H9 (cell line): ENCODE measurements at regions not wholly inside any gene's neighbourhood (a gene's known extent, or its start where the extent isn't known, plus 50 kb on each side); places are given as distances from the start of the nearest gene placed in this dataset.
"Not testable (repeated sequence)": the region's sequence is repeated elsewhere in the genome, so short reads cannot be mapped to it uniquely, and the experiment has no call there.

ENCODE experiments used
- DNase-seq: peaks from one replicate; pipeline ENCODE4 v3.0.0-alpha.2; 2017
- H2AFZ ChIP-seq: one replicate; pipeline ENCODE4 v1.6.1; 2013; ENCODE audit warnings: mild to moderate bottlenecking, low read length, control low read depth, moderate library complexity
- H2AK5ac ChIP-seq: 2 replicates; pipeline ENCODE4 v1.6.1; 2013; ENCODE audit warnings: low read length, control low read depth, mixed read lengths; ENCODE audit not compliant: insufficient read length
- H2BK120ac ChIP-seq: one replicate; pipeline ENCODE4 v1.6.1; 2013; ENCODE audit warnings: low read depth, mild to moderate bottlenecking, low read length, control low read depth, inconsistent platforms; ENCODE audit not compliant: poor library complexity, severe bottlenecking
- H2BK12ac ChIP-seq: 2 replicates; pipeline ENCODE4 v1.6.1; 2013; ENCODE audit warnings: low read length, control low read depth, mixed read lengths, low read depth; ENCODE audit not compliant: insufficient read length
- H2BK15ac ChIP-seq: 2 replicates; pipeline ENCODE4 v1.6.1; 2013; ENCODE audit warnings: low read depth, low read length, control low read depth
- H2BK20ac ChIP-seq: one replicate; pipeline ENCODE4 v1.6.1; 2013; ENCODE audit warnings: low read depth, mild to moderate bottlenecking, low read length, control low read depth, inconsistent platforms; ENCODE audit not compliant: poor library complexity, severe bottlenecking
- H2BK5ac ChIP-seq: 2 replicates; pipeline ENCODE4 v1.6.1; 2013; ENCODE audit warnings: low read length, control low read depth, mixed read lengths; ENCODE audit not compliant: insufficient read length
- H3K14ac ChIP-seq: 2 replicates; pipeline ENCODE4 v1.6.1; 2013; ENCODE audit warnings: low read length, control low read depth; ENCODE audit not compliant: insufficient read depth
- H3K18ac ChIP-seq: 2 replicates; pipeline ENCODE4 v1.6.1; 2013; ENCODE audit warnings: low read depth, mild to moderate bottlenecking, mixed read lengths, low read length, control low read depth; ENCODE audit not compliant: insufficient read length
- H3K23ac ChIP-seq: 2 replicates; pipeline ENCODE4 v1.6.1; 2013; ENCODE audit warnings: low read length, control low read depth, mixed read lengths, low read depth; ENCODE audit not compliant: insufficient read length
- H3K23me2 ChIP-seq: 2 replicates; pipeline ENCODE4 v1.6.1; 2013; ENCODE audit warnings: low read depth, mild to moderate bottlenecking, mixed read lengths, low read length, control low read depth; ENCODE audit not compliant: insufficient read length, poor library complexity, severe bottlenecking
- H3K27ac ChIP-seq: 2 replicates; pipeline ENCODE4 v1.5.1; 2013; ENCODE audit warnings: low read length, control low read depth, mixed read lengths, low read depth; ENCODE audit not compliant: insufficient read length
- H3K27me3 ChIP-seq: 2 replicates; pipeline ENCODE4 v1.6.1; 2013; ENCODE audit warnings: low read length, control low read depth, inconsistent platforms; ENCODE audit not compliant: insufficient read depth
- H3K4ac ChIP-seq: 2 replicates; pipeline ENCODE4 v1.6.1; 2013; ENCODE audit warnings: low read depth, mild to moderate bottlenecking, control low read depth, inconsistent platforms, low read length, moderate library complexity
- H3K4me1 ChIP-seq: 2 replicates; pipeline ENCODE4 v1.6.1; 2013; ENCODE audit warnings: low read length, control low read depth, inconsistent platforms; ENCODE audit not compliant: insufficient read depth
- H3K4me2 ChIP-seq: 2 replicates; pipeline ENCODE4 v1.6.1; 2013; ENCODE audit warnings: low read length, control low read depth, mixed read lengths; ENCODE audit not compliant: insufficient read length, insufficient read depth
- H3K56ac ChIP-seq: 2 replicates; pipeline ENCODE4 v1.6.1; 2013; ENCODE audit warnings: low read depth, mild to moderate bottlenecking, mixed read lengths, low read length, control low read depth; ENCODE audit not compliant: insufficient read length
- H3K79me1 ChIP-seq: 2 replicates; pipeline ENCODE4 v1.6.1; 2013; ENCODE audit warnings: low read depth, mild to moderate bottlenecking, moderate library complexity, low read length, control low read depth, inconsistent platforms; ENCODE audit not compliant: insufficient read depth, poor library complexity, severe bottlenecking
- H3K79me2 ChIP-seq: 2 replicates; pipeline ENCODE4 v1.6.1; 2013; ENCODE audit warnings: low read length, control low read depth, inconsistent platforms; ENCODE audit not compliant: insufficient read depth
- H3K9ac ChIP-seq: 2 replicates; pipeline ENCODE4 v1.6.1; 2013; ENCODE audit warnings: low read length, control low read depth, mixed read lengths; ENCODE audit not compliant: insufficient read length; ENCODE audit errors: extremely low read depth
- H3K9me3 ChIP-seq: one replicate; pipeline ENCODE4 v1.6.1; 2013; ENCODE audit warnings: low read depth, low read length, inconsistent platforms; ENCODE audit not compliant: control insufficient read depth
- H3T11ph ChIP-seq: one replicate; pipeline ENCODE4 v1.6.1; 2013; ENCODE audit warnings: mild to moderate bottlenecking, low read length, control low read depth, inconsistent platforms
- H4K20me1 ChIP-seq: one replicate; pipeline ENCODE4 v1.6.1; 2013; ENCODE audit not compliant: control insufficient read depth, insufficient read length, insufficient read depth
- H4K5ac ChIP-seq: 2 replicates; pipeline ENCODE4 v1.6.1; 2013; ENCODE audit warnings: low read depth, mild to moderate bottlenecking, mixed read lengths, low read length, control low read depth; ENCODE audit not compliant: insufficient read length
- H4K8ac ChIP-seq: replicated peaks from 2 replicates; pipeline ENCODE4 v1.6.1; 2013; ENCODE audit warnings: low read length, control low read depth, mixed read lengths, low read depth; ENCODE audit not compliant: insufficient read length
- H4K91ac ChIP-seq: 2 replicates; pipeline ENCODE4 v1.6.1; 2013; ENCODE audit warnings: low read depth, mild to moderate bottlenecking, moderate library complexity, mixed read lengths, low read length, control low read depth; ENCODE audit not compliant: insufficient read length
- H3K27ac Mint-ChIP-seq, 3 experiments: 2 replicates in 2 of 3; 3 replicates in 1 of 3; pipeline ENCODE4 v1.8.0; 2020 to 2021; ENCODE audit warnings: mixed read lengths in 3 of 3, mild to moderate bottlenecking in 1 of 3, moderate library complexity in 1 of 3
- H3K27me3 Mint-ChIP-seq: 2 replicates; pipeline ENCODE4 v1.8.0; 2021; ENCODE audit warnings: low read depth, mild to moderate bottlenecking, moderate library complexity, mixed read lengths
- H3K36me3 Mint-ChIP-seq, 3 experiments: 2 replicates in 2 of 3; 3 replicates in 1 of 3; pipeline ENCODE4 v1.8.0; 2020 to 2021; ENCODE audit warnings: low read depth in 3 of 3, mixed read lengths in 3 of 3; ENCODE audit not compliant: insufficient read depth in 1 of 3
- H3K4me1 Mint-ChIP-seq, 2 experiments: 2 replicates each; pipeline ENCODE4 v1.8.0; 2020; ENCODE audit warnings: mixed read lengths in 2 of 2
- H3K4me3 Mint-ChIP-seq, 2 experiments: 2 replicates in 1 of 2; 3 replicates in 1 of 2; pipeline ENCODE4 v1.8.0; 2020 to 2021; ENCODE audit warnings: mild to moderate bottlenecking in 2 of 2, mixed read lengths in 2 of 2, moderate library complexity in 1 of 2
- H3K9me3 Mint-ChIP-seq, 2 experiments: 2 replicates in 1 of 2; 3 replicates in 1 of 2; pipeline ENCODE4 v1.8.0; 2020; ENCODE audit warnings: mild to moderate bottlenecking in 2 of 2, mixed read lengths in 2 of 2, moderate library complexity in 1 of 2
- WGBS: extraction: QIAGEN DNeasy Blood & Tissue Kit; methylation state at CpG from one replicate; pipeline ENCODE4 v1.1.7; 2013; ENCODE audit warnings: missing lambda C conversion rate, low lambda C conversion rate, mixed read lengths; ENCODE audit not compliant: insufficient read length; ENCODE audit errors: extremely low coverage; 5-methylcytosine and 5-hydroxymethylcytosine counted together

DNA sequence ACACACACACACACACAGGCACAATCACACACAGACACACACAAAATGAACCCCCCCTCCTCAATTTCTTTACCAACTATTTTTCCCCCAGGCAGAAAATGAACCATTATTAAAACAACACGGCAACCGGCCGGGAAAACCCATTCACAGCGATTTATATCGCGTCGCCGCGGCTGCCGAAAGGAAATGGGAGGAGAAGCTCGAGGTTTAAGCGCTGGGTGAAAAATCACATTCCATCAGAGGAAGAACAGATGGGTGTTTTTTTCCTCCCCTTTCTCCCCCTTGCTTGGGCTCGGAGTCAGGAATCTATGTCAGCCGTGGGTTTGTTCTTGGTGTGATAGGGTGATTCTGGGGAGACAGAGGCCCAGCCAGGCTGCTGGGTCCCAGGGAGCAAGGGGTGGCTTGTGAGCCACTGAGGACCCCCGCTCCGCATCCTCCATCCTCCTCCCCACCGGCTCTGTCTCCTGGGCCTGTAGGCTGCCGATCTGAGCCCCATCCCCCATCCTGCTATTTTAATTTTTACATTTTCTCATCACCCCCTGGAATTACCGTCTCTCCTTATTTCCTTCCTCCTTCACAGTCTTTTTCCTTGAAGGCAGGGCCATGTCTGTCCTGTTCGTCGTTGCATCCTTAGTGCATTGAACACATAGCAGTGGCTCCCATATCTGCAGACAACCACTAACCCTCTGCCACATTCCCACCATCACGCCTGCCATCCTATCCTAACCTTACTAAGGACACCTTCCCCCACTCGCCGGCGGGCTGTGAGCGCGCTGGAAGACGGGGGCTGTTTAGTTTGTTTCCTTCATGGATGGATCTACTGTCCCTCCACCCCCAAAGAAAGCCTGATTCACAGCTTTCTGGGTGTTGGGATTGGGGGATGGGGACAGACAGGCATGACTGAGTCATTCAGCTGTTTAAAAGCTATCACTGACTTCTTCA, 137.7 kb downstream of the CRLF3 start:
- not testable (repeated sequence) for H2AFZ ChIP-seq, H3K27me3 Mint-ChIP-seq, H3K27ac ChIP-seq, H3T11ph ChIP-seq, H2BK20ac ChIP-seq, H4K20me1 ChIP-seq, H3K4me2 ChIP-seq, H2BK120ac ChIP-seq, H3K9me3 Mint-ChIP-seq, H3K9me3 ChIP-seq, H3K36me3 Mint-ChIP-seq, H4K8ac ChIP-seq, H3K4me1 ChIP-seq, H3K14ac ChIP-seq, H3K23me2 ChIP-seq, H2BK15ac ChIP-seq, H2BK5ac ChIP-seq, H4K5ac ChIP-seq, H2BK12ac ChIP-seq, H3K56ac ChIP-seq, H2AK5ac ChIP-seq, H3K4ac ChIP-seq, H3K18ac ChIP-seq, H3K79me1 ChIP-seq, H3K23ac ChIP-seq, H3K27me3 ChIP-seq, DNase-seq, H3K79me2 ChIP-seq, H4K91ac ChIP-seq, H3K9ac ChIP-seq
- WGBS: no CpG with 5 or more reads among the region's 28 CpGs
- Mint-ChIP-seq H3K4me3 (peak overlapping the region in 1 of 2 experiments; percentile 37; a peak in 3 of 5 replicates), H3K27ac (peak overlapping the region in 2 of 3 experiments; percentile 40 to 69; a peak in 3 of 7 replicates), H3K4me1 (peaks cover 11 to 20% of the 10 kb centered on the region in 2 experiments)

DNA sequence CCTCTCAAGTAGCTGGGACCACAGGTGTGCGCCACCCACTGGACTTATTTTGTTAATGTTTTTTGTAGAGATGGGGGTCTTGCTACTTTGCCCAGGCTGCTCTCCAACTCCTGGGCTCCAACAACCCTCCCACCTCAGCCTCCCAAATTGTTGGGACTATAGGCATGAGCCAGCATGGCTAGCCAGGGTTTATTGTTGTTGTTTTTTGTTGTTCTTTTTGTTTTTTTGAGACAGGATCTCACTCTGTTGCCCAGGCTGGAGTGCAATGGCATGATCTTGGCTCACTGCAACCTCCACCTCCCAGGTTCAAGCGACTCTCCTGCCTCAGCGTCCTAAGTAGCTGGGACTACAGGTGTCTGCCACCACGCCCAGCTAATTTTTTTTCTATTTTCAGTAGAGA, 142.2 kb downstream of the CRLF3 start:
- H3K56ac ChIP-seq, H4K91ac ChIP-seq, H4K8ac ChIP-seq, H3K4me3 Mint-ChIP-seq, H3K4me1 ChIP-seq, H2BK5ac ChIP-seq, H3K79me1 ChIP-seq, H3K4me2 ChIP-seq, H2AK5ac ChIP-seq, H4K5ac ChIP-seq, H3K18ac ChIP-seq, H2AFZ ChIP-seq, H3K9me3 Mint-ChIP-seq, H3K79me2 ChIP-seq, H3K9ac ChIP-seq, H2BK120ac ChIP-seq, H2BK15ac ChIP-seq, H2BK12ac ChIP-seq, H3K23me2 ChIP-seq, H3K27me3 ChIP-seq, H3K27me3 Mint-ChIP-seq, H3K27ac Mint-ChIP-seq, H3K9me3 ChIP-seq, H3K27ac ChIP-seq, H4K20me1 ChIP-seq, H3K14ac ChIP-seq, H3K23ac ChIP-seq, H3K4ac ChIP-seq, H3T11ph ChIP-seq, H2BK20ac ChIP-seq, DNase-seq: not testable (repeated sequence)
- Mint-ChIP-seq H3K36me3 (peaks cover 3 to 11% (median 8%) of the 10 kb centered on the region in 3 experiments; a peak in 5 of 7 replicates), H3K4me1 (peaks cover 11 to 17% of the 10 kb centered on the region in 2 experiments)
- WGBS: no CpG with 5 or more reads among the region's 4 CpGs
